PC-9 (cell line): ENCODE measurements at regions not wholly inside any gene's neighbourhood (a gene's known extent, or its start where the extent isn't known, plus 50 kb on each side); places are given as distances from the start of the nearest gene placed in this dataset.

Source experiments
- EZH2 ChIP-seq: fragments of 200-600 bp; sonication (generic); IDR thresholded peaks from 2 replicates; pipeline ENCODE4 v1.8.0; 2017; ENCODE audit warnings: antibody characterized with exemption, low read depth
- TF ChIP-seq, protein P1 (sequence below): fragments of 200-600 bp; sonication (generic); conservative IDR thresholded peaks from 2 replicates; pipeline ENCODE4 v1.6.1; 2017; ENCODE audit warnings: mixed run types, antibody characterized with exemption, mild to moderate bottlenecking, moderate library complexity

DNA sequence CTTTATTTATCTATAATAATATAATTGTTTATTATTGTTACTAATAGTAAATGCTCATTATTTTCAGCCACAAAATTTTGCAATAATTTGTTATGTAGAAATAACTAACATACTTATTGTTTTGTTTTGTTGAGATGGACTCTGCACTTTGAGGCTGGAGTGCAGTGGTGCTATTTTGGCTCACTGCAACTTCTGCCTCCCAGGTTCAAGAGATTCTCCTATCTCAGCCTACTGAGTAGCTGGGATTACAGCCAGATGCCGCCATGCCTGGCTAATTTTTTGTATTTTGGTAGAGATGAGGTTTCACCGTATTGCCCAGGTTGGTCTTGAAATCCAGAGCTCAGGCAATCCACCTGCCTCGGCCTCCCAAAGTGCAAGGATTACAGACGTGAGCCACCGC is 76.6 kb upstream of the RAP1B start:
- TF ChIP-seq, protein P1, sequence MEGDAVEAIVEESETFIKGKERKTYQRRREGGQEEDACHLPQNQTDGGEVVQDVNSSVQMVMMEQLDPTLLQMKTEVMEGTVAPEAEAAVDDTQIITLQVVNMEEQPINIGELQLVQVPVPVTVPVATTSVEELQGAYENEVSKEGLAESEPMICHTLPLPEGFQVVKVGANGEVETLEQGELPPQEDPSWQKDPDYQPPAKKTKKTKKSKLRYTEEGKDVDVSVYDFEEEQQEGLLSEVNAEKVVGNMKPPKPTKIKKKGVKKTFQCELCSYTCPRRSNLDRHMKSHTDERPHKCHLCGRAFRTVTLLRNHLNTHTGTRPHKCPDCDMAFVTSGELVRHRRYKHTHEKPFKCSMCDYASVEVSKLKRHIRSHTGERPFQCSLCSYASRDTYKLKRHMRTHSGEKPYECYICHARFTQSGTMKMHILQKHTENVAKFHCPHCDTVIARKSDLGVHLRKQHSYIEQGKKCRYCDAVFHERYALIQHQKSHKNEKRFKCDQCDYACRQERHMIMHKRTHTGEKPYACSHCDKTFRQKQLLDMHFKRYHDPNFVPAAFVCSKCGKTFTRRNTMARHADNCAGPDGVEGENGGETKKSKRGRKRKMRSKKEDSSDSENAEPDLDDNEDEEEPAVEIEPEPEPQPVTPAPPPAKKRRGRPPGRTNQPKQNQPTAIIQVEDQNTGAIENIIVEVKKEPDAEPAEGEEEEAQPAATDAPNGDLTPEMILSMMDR = no peak
- TF ChIP-seq EZH2 = no peak
